GM21526 (cell line): ENCODE measurements at regions not wholly inside any gene's neighbourhood (a gene's known extent, or its start where the extent isn't known, plus 50 kb on each side); places are given as distances from the start of the nearest gene placed in this dataset.

Experiments
- ATAC-seq: cut with Tn5 transposase; IDR thresholded peaks from one replicate; pipeline ENCODE4 v1.9.1; 2021; ENCODE audit warnings: moderate library complexity; ENCODE audit not compliant: unreplicated experiment, low FRiP score

DNA sequence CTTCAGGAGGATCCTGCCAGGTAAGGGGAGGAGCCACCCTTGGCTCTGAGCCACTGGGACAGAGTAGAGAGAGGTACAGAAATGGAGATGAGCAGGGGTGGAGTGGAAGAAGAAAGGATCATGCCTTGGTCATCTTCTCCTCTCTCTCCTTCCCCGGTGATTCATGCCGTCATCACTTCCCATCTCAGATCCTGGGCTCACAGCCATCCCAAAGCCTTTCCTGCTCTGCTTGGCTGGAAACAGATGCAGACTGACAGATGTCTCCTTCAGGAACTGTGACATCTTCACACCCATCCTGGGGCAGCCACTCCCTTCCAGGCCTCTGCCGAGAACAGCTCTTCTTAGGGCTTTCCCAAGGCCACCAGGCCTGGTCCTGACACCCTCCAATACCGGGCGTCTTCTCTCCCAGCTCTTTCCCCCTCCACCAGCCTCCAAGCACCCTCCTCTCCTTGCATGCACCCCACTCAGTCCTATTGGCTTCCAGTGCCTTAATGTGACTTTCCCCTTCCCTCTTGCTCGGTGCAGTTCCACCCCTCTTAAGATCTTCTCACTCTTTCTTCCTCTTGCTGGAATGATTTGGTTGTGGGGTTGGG lies 58.3 kb upstream of the TNP1 start:
- ATAC-seq, result no peak

DNA sequence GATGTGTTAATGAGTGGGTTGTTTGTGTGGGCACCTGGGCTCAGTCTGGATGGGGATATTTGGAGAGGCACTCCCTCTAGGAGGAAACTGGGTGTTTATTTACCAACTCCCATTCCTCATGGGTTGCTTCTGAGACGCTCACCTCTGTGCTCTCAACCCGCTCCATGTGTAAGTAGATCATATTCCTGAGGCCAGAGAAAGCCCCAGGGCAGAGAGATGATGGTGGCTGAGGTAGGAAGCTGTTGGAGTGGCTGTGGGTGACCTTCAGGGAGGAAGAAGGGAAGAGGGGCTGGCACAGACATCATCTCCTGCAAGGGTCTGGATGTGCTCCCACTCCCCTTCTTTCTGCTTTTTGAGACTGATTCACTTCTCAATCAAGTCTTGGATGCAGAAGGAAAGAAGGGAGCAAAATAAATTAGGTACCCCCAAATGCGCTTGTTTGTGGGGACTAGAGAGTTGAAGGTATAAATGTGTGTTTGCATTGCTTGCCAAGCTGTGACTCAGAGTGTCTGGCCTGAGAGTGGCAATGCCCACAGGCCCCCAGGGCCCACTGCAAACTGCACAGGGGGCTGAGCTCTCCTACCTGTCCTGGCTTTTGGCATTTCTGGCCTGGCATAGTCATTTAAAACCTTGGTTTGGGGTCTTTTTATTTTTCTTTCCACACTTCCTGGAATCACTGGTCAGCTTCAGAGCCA lies 57.2 kb upstream of the TNP1 start:
- ATAC-seq, result no peak

DNA sequence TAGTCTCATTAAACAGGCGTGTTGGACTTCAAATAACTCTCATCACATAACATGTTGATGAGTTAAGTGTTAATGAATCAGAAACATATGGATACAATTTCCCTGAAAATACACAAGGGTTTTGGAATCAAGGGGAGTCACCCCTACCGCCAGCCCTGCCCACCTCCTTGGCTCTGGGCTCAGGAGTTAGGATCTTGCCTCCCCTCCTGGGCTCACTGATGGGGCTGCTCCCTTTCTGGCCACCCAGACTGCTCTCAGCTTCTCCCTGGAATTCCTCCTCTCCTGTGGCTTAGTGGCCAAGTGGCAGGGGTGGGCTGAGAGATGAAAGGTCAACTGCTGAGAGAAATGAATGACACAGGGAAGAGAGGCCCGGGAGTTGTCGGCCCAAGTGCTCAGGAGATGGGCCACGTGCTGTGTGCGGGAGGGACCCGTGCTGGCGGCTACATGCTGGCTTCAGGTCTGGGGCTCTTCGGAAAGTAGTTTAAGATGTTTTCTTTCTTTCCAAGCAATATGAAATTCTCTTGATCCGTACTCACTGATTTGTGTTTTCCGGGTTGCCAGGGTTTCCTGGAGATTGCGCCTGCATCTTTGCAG lies 55.8 kb upstream of the TNP1 start:
- ATAC-seq, result no peak

DNA sequence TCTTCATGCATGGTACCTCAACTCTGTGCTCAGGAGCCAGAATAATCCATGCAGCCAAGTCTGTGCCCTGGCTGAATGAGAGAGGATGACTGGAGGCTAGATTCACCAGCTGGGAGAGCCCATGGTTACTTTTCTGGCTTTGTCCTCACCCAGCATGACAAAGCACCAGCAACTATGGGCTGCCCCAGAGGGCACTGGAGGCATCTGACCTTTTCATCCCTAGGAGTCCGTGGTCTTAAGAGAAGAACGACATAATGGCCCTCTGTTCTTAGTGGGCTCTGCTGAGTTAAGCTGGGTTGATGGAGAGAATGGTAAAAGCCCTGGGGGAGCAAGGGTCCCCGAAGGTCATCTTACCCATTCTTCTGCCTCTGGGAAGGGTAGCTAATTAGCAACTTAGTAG lies 54.6 kb upstream of the TNP1 start:
- ATAC-seq, result no peak

DNA sequence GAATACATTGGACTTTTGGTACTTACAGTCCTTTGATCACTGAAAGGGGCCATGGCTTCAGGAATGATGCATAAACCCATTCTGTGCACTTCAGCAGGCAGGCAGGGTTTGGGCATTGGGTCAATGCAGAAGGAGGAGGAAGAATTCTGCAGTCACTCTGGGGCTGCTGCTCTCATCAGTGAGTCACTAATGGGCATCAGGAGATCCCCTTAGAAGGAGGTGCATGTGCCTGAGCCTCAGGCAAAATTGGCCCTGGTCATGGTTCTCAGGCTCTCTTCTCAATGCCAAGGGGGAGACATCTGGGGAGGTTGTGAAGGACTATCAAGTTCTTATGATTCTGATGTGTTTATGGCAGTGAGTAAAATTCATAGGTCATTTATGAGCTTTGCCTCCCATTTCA lies 52.0 kb upstream of the TNP1 start:
- no peak for ATAC-seq

DNA sequence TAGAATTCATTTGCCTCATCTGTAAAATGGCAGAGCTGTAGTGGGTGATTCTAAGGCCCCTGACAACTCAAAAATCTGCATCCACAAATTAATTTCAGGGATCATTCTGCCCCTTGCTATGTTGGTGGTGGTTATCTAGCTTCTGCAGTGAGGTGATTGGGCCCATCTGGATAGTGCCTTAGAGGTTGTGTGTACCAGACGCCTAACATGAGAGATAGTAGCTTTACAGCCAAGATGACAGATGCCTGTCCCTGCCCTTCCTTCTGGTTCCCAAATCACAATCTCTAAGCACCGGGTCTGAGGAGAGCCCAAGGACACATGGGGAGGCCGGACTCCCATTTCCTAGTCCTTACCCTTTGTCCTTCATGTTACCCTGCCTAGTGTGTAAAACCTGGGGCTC lies 51.1 kb upstream of the TNP1 start:
- no peak for ATAC-seq

DNA sequence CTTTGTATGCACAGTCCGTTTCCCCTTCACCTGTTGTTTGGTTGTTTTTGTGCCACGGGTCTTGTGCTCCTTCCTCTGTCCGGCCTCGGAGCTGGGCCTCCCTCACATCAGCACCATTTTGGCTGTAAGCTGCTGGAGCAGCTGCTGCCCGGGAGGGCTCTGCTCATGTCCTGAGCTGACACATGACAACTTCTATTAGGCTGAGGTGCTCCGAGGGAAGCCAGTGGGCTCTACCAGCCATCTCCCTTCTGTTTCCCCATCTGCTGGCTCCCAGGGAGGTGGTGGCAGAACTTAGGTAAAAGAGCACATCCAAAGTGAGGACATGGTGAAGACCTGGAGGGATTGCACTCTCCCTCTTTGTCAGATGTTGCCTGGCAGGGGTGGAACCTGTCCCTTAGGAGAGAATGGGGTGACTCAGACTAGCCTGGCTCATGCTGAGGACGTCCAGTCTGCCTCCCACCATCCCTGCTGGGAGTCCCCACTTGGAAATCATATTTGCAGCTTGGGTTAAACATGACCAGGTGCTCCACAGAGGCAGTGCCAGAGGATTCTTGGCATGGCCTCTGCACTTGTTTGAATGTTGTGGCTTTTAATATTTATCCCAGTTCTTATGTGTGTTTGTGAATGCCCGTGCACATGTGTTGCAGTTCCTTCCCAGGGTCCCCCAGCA lies 49.8 kb upstream of the TNP1 start:
- ATAC-seq, result no peak
